ENCODE measurements at regions not wholly inside any gene's neighbourhood (a gene's known extent, or its start where the extent isn't known, plus 50 kb on each side); places are given as distances from the start of the nearest gene placed in this dataset.

DNA sequence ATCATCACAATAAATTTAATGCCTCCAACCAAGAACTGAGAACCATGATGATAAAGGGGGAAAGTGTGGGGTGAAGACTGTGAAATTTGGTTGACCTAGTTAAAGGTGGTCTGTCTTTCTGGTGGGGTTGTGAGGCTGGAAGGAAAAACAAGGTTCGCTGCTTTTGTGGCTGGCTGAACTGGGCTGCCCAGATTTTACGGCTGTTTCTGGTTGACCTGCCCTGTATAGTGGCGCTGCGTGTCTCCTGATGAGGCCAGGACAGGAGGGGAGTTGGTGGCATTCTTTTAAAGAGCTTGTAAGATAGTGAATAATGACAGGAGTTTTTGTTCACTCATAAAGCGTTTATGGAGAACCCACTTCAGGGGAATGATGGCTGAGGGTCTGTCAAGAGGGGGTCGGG, 101.8 kb downstream of the CYP26A1 start:
- no peak for TF ChIP-seq CTCF (conservative IDR thresholded peaks at IDR 0.05; ENCODE audit: low read length)
- no peak for TF ChIP-seq EZH2phosphoT487 (IDR thresholded peaks at IDR 0.05; ENCODE audit: borderline replicate concordance)
